ENCODE measurements at regions not wholly inside any gene's neighbourhood (a gene's known extent, or its start where the extent isn't known, plus 50 kb on each side); places are given as distances from the start of the nearest gene placed in this dataset.
"Not testable (repeated sequence)": the region's sequence is repeated elsewhere in the genome, so short reads cannot be mapped to it uniquely, and the experiment has no call there.

- DNase-seq = no peak
- no peak overlapping the region for H3K27ac Mint-ChIP-seq
Observed at GRCh38 chr10:42690449-42691360, 52.3 kb upstream of the ZNF33B start.

GRCh38 chr10:42691361-42692120 is 53.2 kb upstream of the ZNF33B start:
- Mint-ChIP-seq H3K27me3 (ENCODE audit: low read depth) (no peaks in the 10 kb centered on the region), H3K4me1 (ENCODE audit: low read depth) (peaks cover 5% of the 10 kb centered on the region), H3K9me3 (ENCODE audit: insufficient read depth) (no peaks in the 10 kb centered on the region), H3K27ac (no peak overlapping the region), H3K4me3 (no peak overlapping the region), H3K36me3 (ENCODE audit: low read depth) (no peaks in the 10 kb centered on the region)
- ATAC-seq (no peak), DNase-seq (no peak)
- CTCF ChIA-PET = no interaction called here
- POLR2A ChIA-PET = interaction anchor here (0.6 kb wide), 1 partner anchor 1466 kb away, joined by 3 read pairs; no protein-coding TSS in a partner anchor

More at GRCh38 chr10:42690449-42691360, 52.3 kb upstream of the ZNF33B start:
- POLR2A ChIA-PET = no interaction called here
- Mint-ChIP-seq H3K27me3 (ENCODE audit: low read depth) (no peaks in the 10 kb centered on the region), H3K9me3 (ENCODE audit: insufficient read depth) (no peaks in the 10 kb centered on the region), H3K4me1 (ENCODE audit: low read depth) (peaks cover 5% of the 10 kb centered on the region), H3K36me3 (ENCODE audit: low read depth) (no peaks in the 10 kb centered on the region), H3K4me3 (no peak overlapping the region)
- CTCF ChIA-PET = no interaction called here
- ATAC-seq = no peak

GRCh38 chr10:42697926-42698325 is 59.6 kb upstream of the ZNF33B start:
- Mint-ChIP-seq H3K4me1 (ENCODE audit: low read depth) (no peaks in the 10 kb centered on the region), H3K9me3 (ENCODE audit: insufficient read depth) (no peaks in the 10 kb centered on the region), H3K4me3 (no peak overlapping the region), H3K27ac (no peak overlapping the region), H3K36me3 (ENCODE audit: low read depth) (no peaks in the 10 kb centered on the region), H3K27me3 (ENCODE audit: low read depth) (peaks cover 9% of the 10 kb centered on the region)
- DNase-seq = no peak
- no peak for ATAC-seq
- CTCF ChIA-PET = no interaction called here
- POLR2A ChIA-PET = no interaction called here

- H3K27me3 Mint-ChIP-seq (ENCODE audit: low read depth) = peaks cover 4% of the 10 kb centered on the region
- H3K4me3 Mint-ChIP-seq = no peak overlapping the region
- no peaks in the 10 kb centered on the region for H3K9me3 Mint-ChIP-seq (ENCODE audit: insufficient read depth)
- ATAC-seq (no peak), DNase-seq (no peak)
- no peaks in the 10 kb centered on the region for H3K36me3 Mint-ChIP-seq (ENCODE audit: low read depth)
- no peak overlapping the region for H3K27ac Mint-ChIP-seq
- CTCF ChIA-PET = no interaction called here
- H3K4me1 Mint-ChIP-seq (ENCODE audit: low read depth) = no peaks in the 10 kb centered on the region
- POLR2A ChIA-PET = no interaction called here
Observed at GRCh38 chr10:42707234-42707633, 68.9 kb upstream of the ZNF33B start.

GRCh38 chr10:42719339-42719738 is 63.3 kb upstream of the BMS1 start:
- ATAC-seq; H3K4me3 Mint-ChIP-seq; POLR2A ChIA-PET; H3K9me3 Mint-ChIP-seq (ENCODE audit: insufficient read depth); H3K36me3 Mint-ChIP-seq (ENCODE audit: low read depth); H3K27me3 Mint-ChIP-seq (ENCODE audit: low read depth); DNase-seq; H3K27ac Mint-ChIP-seq; H3K4me1 Mint-ChIP-seq (ENCODE audit: low read depth); CTCF ChIA-PET: not testable (repeated sequence)

GRCh38 chr10:42722575-42722974 is 60.0 kb upstream of the BMS1 start:
- DNase-seq = no peak
- no peak for ATAC-seq
- ChIA-PET CTCF (no interaction called here), POLR2A (no interaction called here)
- Mint-ChIP-seq H3K27ac (no peak overlapping the region), H3K9me3 (ENCODE audit: insufficient read depth) (no peaks in the 10 kb centered on the region), H3K27me3 (ENCODE audit: low read depth) (peaks cover 2% of the 10 kb centered on the region), H3K36me3 (ENCODE audit: low read depth) (no peaks in the 10 kb centered on the region), H3K4me1 (ENCODE audit: low read depth) (no peaks in the 10 kb centered on the region), H3K4me3 (no peak overlapping the region)

GRCh38 chr10:42723549-42723948 is 59.0 kb upstream of the BMS1 start:
- H3K36me3 Mint-ChIP-seq (ENCODE audit: low read depth); POLR2A ChIA-PET; H3K4me1 Mint-ChIP-seq (ENCODE audit: low read depth); DNase-seq; H3K9me3 Mint-ChIP-seq (ENCODE audit: insufficient read depth); H3K27ac Mint-ChIP-seq; H3K27me3 Mint-ChIP-seq (ENCODE audit: low read depth); ATAC-seq; H3K4me3 Mint-ChIP-seq; CTCF ChIA-PET: not testable (repeated sequence)

GRCh38 chr10:42724660-42725059 is 57.9 kb upstream of the BMS1 start:
- not testable (repeated sequence) for DNase-seq

GRCh38 chr10:42732266-42732665 is 50.3 kb upstream of the BMS1 start:
- H3K4me3 Mint-ChIP-seq = no peak overlapping the region
- CTCF ChIA-PET = no interaction called here

More at GRCh38 chr10:42724660-42725059, 57.9 kb upstream of the BMS1 start:
- H3K4me1 Mint-ChIP-seq (ENCODE audit: low read depth); ATAC-seq; CTCF ChIA-PET; POLR2A ChIA-PET; H3K36me3 Mint-ChIP-seq (ENCODE audit: low read depth); H3K27ac Mint-ChIP-seq; H3K27me3 Mint-ChIP-seq (ENCODE audit: low read depth); H3K9me3 Mint-ChIP-seq (ENCODE audit: insufficient read depth); H3K4me3 Mint-ChIP-seq: not testable (repeated sequence)

More at GRCh38 chr10:42732266-42732665, 50.3 kb upstream of the BMS1 start:
- H3K27ac Mint-ChIP-seq = no peak overlapping the region
- DNase-seq (no peak), ATAC-seq (no peak)
- H3K9me3 Mint-ChIP-seq (ENCODE audit: insufficient read depth) = no peaks in the 10 kb centered on the region
- H3K4me1 Mint-ChIP-seq (ENCODE audit: low read depth) = no peaks in the 10 kb centered on the region
- POLR2A ChIA-PET = no interaction called here
- no peaks in the 10 kb centered on the region for H3K27me3 Mint-ChIP-seq (ENCODE audit: low read depth)
- H3K36me3 Mint-ChIP-seq (ENCODE audit: low read depth) = no peaks in the 10 kb centered on the region
